ENCODE measurements at regions not wholly inside any gene's neighbourhood (a gene's known extent, or its start where the extent isn't known, plus 50 kb on each side); places are given as distances from the start of the nearest gene placed in this dataset.

DNA sequence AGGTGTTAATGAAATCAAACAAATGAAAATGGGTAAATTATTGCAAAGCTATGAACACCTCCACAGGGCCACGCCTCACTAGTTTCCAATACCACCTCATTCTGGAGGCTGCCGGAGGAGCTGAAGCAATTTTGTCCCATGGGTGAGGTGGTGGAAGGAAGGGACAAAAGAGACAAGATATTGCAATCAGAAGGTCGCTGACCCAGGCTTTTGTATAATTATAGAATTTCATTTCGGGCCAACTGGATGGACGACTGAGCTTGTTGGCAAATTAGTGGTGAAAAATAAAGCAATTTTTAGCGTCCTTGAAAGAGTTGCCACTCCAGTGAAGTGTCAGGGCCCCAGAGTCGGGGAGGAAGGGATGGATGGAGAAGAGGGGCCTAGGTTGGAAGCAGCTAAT, 147.9 kb downstream of the CYLD start:
- POLR2A ChIA-PET (ENCODE audit: partially characterized antibody) = no interaction called here
- CTCF ChIA-PET (ENCODE audit: partially characterized antibody) = interaction anchor here (0.6 to 1.4 kb wide), 4 partner anchors 11 to 475 kb away, joined by 3 to 4 read pairs (median 3); no protein-coding TSS in a partner anchor
- peaks cover 2% of the 10 kb centered on the region; the same call in 1 of the 2 replicates for H3K23me2 ChIP-seq (ENCODE audit: low read depth, low read length)
- H4K8ac ChIP-seq (ENCODE audit: extremely low read depth, insufficient read depth, low read length) = no peak overlapping the region
- no peak overlapping the region for H3K14ac ChIP-seq (ENCODE audit: insufficient read length)
- no peaks in the 10 kb centered on the region; a peak in 2 of 4 replicates for H3K9me3 ChIP-seq (ENCODE audit: insufficient read depth in 2 of 2, low read depth in 1 of 2, low read length in 1 of 2)
- no peak overlapping the region for H2AK5ac ChIP-seq (ENCODE audit: low read depth, low read length)
- H3K23ac ChIP-seq (ENCODE audit: insufficient read length) = no peak overlapping the region
- no peak overlapping the region for H3K4ac ChIP-seq (replicated peaks; ENCODE audit: insufficient read length, low read depth, low read length)
- no peak overlapping the region for H4K91ac ChIP-seq (replicated peaks; ENCODE audit: insufficient read length, low read length)
- H3K79me1 ChIP-seq (ENCODE audit: low read depth, low read length) = no peaks in the 10 kb centered on the region
- H3K56ac ChIP-seq (replicated peaks; ENCODE audit: insufficient read length, low read depth, low read length) = no peak overlapping the region
- no peak overlapping the region for H2AFZ ChIP-seq (ENCODE audit: low read length)
- H2BK5ac ChIP-seq (ENCODE audit: low read depth, low read length) = no peak overlapping the region
- DNase-seq (ENCODE audit: low read depth in 1 of 2, low spot score in 2 of 2) (peak in 1 of 2 experiments; percentile 2), FAIRE-seq (no peak)
- H4K20me1 ChIP-seq (replicated peaks in 1 of 2; ENCODE audit: control insufficient read depth in 1 of 2, insufficient read depth in 2 of 2, low read length in 2 of 2) = no peaks in the 10 kb centered on the region
- no peak overlapping the region for H3K27ac ChIP-seq (ENCODE audit: low read depth, low read length)
- H3K4me2 ChIP-seq (ENCODE audit: insufficient read depth in 1 of 2, low read depth in 2 of 2, low read length in 2 of 2) = no peak overlapping the region
- H3K4me3 ChIP-seq (ENCODE audit: extremely low read depth in 1 of 4, insufficient read depth in 2 of 4, low read depth in 3 of 4, low read length in 4 of 4) = no peak overlapping the region
- no peaks in the 10 kb centered on the region for H3K36me3 ChIP-seq (ENCODE audit: control insufficient read depth in 2 of 4, insufficient read depth in 4 of 4, low read length in 3 of 4)
- no peaks in the 10 kb centered on the region for H3K79me2 ChIP-seq (ENCODE audit: control insufficient read depth in 1 of 2, insufficient read depth in 2 of 2, low read length in 2 of 2)
- peaks cover 0 to 2% (median 0%) of the 10 kb centered on the region in 4 experiments; a peak in 1 of 7 replicates for H3K4me1 ChIP-seq (replicated peaks in 1 of 4; ENCODE audit: control insufficient read depth in 3 of 4, insufficient read depth in 4 of 4, low read length in 3 of 4)
- H4K5ac ChIP-seq (ENCODE audit: insufficient read length, low read depth, low read length) = no peak overlapping the region
- no peaks in the 10 kb centered on the region; a peak in 1 of 7 replicates for H3K27me3 ChIP-seq (replicated peaks in 1 of 4; ENCODE audit: control insufficient read depth in 3 of 4, extremely low read depth in 1 of 4, insufficient read depth in 3 of 4, low read length in 3 of 4)
- H2BK20ac ChIP-seq (ENCODE audit: low read length) = no peak overlapping the region
- H2BK120ac ChIP-seq (replicated peaks; ENCODE audit: low read depth, low read length) = no peak overlapping the region
- H3K9ac ChIP-seq (replicated peaks in 1 of 4; ENCODE audit: extremely low read depth in 1 of 4, low read depth in 3 of 4, low read length in 3 of 4) = no peak overlapping the region
- H3K18ac ChIP-seq (ENCODE audit: extremely low read depth, low read length) = no peak overlapping the region
- H2BK15ac ChIP-seq (ENCODE audit: low read length) = no peak overlapping the region
- H2BK12ac ChIP-seq (ENCODE audit: low read depth, low read length) = no peak overlapping the region
- WGBS, 2 experiments (ENCODE audit: extremely low coverage in 1 of 2, insufficient coverage in 1 of 2, insufficient read length in 1 of 2, insufficient replicate concordance in 2 of 2, low coverage in 1 of 2, low lambda C conversion rate in 2 of 2, missing lambda C conversion rate in 1 of 2) = 96% methylated on average over 7 of the region's 7 CpGs; no CpG with 5 or more reads in 1 of the 2 experiments
